Activated T-helper 17 cell treated with anti-CD3 and anti-CD28 coated beads, Interleukin-2, amount 50 U/mL, for 72 hours (primary cell): ENCODE measurements at regions not wholly inside any gene's neighbourhood (a gene's known extent, or its start where the extent isn't known, plus 50 kb on each side); places are given as distances from the start of the nearest gene placed in this dataset.

Experiments used
- ATAC-seq: fragments of 150-1000 bp; cut with Tn5 transposase; replicated peaks from 2 replicates; pipeline ENCODE4 v1.10.0; 2021; ENCODE audit warnings: mild to moderate bottlenecking, moderate library complexity
- H3K27ac Mint-ChIP-seq: one replicate; pipeline ENCODE4 v1.8.0; 2022; ENCODE audit warnings: mixed read lengths
- H3K27me3 Mint-ChIP-seq: one replicate; pipeline ENCODE4 v1.8.0; 2022; ENCODE audit warnings: mixed read lengths
- H3K36me3 Mint-ChIP-seq: one replicate; pipeline ENCODE4 v1.8.0; 2022; ENCODE audit warnings: low read depth, mild to moderate bottlenecking, mixed read lengths
- H3K4me1 Mint-ChIP-seq: one replicate; pipeline ENCODE4 v1.8.0; 2022; ENCODE audit warnings: mixed read lengths
- H3K4me3 Mint-ChIP-seq: one replicate; pipeline ENCODE4 v1.8.0; 2022; ENCODE audit warnings: mild to moderate bottlenecking, mixed read lengths
- H3K9me3 Mint-ChIP-seq: one replicate; pipeline ENCODE4 v1.8.0; 2022; ENCODE audit warnings: mixed read lengths

- Mint-ChIP-seq H3K9me3 (no peaks in the 10 kb centered on the region), H3K27ac (no peak overlapping the region), H3K27me3 (no peaks in the 10 kb centered on the region), H3K4me3 (no peak overlapping the region), H3K36me3 (no peaks in the 10 kb centered on the region), H3K4me1 (no peaks in the 10 kb centered on the region)
- ATAC-seq: no peak
These were observed 1056.8 kb downstream of the MAT2B start for GRCh38 chr5:164561933-164562872.

- H3K27ac Mint-ChIP-seq: no peak overlapping the region
- no peaks in the 10 kb centered on the region for H3K27me3 Mint-ChIP-seq
- no peaks in the 10 kb centered on the region for H3K36me3 Mint-ChIP-seq
- no peak overlapping the region for H3K4me3 Mint-ChIP-seq
- no peaks in the 10 kb centered on the region for H3K4me1 Mint-ChIP-seq
- ATAC-seq: no peak
- no peaks in the 10 kb centered on the region for H3K9me3 Mint-ChIP-seq
These were observed 1058.0 kb downstream of the MAT2B start for GRCh38 chr5:164563370-164563769.

DNA sequence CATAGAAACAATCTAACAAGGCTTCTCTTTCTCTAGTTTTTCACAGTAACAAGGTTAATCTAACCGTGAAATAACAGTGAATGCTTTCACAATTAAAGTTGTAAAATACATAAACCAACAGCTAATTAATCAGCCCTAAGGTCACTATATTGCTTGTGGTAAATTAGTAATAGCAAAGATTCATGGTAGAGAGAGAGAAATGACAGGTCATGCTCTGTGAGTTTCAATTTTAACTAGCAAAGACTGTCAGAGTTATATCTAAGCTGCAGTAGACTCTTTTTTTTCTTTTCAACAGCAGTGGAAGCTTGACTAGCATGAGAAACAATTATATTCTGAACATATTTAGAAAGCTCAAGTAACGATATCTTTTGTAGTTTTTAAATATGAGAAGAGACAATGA, 1068.0 kb downstream of the MAT2B start:
- Mint-ChIP-seq H3K36me3 (no peaks in the 10 kb centered on the region), H3K27me3 (no peaks in the 10 kb centered on the region), H3K4me3 (no peak overlapping the region), H3K9me3 (peaks cover 8% of the 10 kb centered on the region), H3K4me1 (no peaks in the 10 kb centered on the region), H3K27ac (no peak overlapping the region)
- no peak for ATAC-seq

DNA sequence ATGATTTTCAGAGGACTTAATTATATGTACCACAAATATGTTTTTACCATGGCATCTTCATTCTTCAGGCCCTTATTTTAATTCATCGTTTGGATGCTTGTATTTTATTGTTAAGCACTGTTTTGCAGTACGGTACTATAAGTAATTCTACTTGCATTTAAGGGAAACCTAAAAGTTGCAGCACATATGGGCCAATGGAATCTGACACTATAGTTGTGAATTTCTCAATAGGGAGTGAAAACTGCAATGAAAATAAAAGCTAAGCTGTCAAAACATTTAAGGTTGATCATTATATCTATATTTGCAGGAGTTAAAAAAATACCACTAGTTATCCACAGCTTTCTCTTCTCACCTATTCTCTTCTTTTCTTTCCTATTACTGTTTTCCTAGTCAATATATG, 1071.8 kb downstream of the MAT2B start:
- no peak for ATAC-seq
- Mint-ChIP-seq H3K36me3 (no peaks in the 10 kb centered on the region), H3K9me3 (no peaks in the 10 kb centered on the region), H3K27ac (no peak overlapping the region), H3K27me3 (no peaks in the 10 kb centered on the region), H3K4me1 (no peaks in the 10 kb centered on the region), H3K4me3 (no peak overlapping the region)

DNA sequence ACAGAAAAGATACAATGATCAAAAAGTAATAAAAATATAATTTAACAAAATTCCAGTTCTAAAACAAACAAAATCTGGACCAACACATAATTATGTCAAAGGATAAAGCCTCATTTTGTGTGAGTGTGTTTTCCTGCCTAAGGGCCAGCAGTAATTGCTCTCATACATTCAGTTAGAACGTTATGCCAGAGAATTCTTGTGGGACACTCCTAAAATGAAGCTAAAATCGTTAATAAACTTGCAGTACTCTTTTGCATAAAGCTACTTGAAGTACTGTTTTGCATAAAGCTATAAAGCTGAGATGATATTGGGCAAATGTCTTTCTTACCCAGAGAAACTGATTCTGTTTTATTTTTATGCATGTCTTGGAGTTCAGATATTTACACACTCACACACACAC, 1072.3 kb downstream of the MAT2B start:
- Mint-ChIP-seq H3K36me3 (no peaks in the 10 kb centered on the region), H3K27ac (no peak overlapping the region), H3K27me3 (no peaks in the 10 kb centered on the region), H3K4me3 (no peak overlapping the region), H3K4me1 (no peaks in the 10 kb centered on the region), H3K9me3 (no peaks in the 10 kb centered on the region)
- no peak for ATAC-seq

- ATAC-seq: no peak
- Mint-ChIP-seq H3K36me3 (no peaks in the 10 kb centered on the region), H3K4me3 (no peak overlapping the region), H3K9me3 (no peaks in the 10 kb centered on the region), H3K27ac (no peak overlapping the region), H3K4me1 (no peaks in the 10 kb centered on the region), H3K27me3 (no peaks in the 10 kb centered on the region)
These were observed 1073.0 kb downstream of the MAT2B start for GRCh38 chr5:164578401-164578800.

DNA sequence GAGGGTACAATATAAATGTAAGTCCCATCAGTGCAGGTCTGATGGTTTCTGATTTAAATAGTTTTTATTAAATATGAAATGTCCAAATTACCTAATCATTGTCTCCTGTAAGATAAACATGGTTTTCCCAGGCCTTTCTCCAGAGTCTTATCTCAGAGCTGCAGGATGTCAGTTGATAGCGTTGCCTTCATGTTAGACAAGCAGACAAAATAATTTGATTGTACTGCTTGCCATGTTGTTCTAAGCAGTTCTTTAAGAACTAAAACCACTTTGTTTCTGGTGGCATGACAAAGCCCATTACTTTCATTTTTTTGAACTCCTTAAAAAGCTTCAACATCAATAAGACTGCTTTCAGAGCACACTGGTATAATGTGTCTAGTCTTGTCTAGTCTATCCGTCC, 1073.5 kb downstream of the MAT2B start:
- Mint-ChIP-seq H3K27me3 (no peaks in the 10 kb centered on the region), H3K9me3 (no peaks in the 10 kb centered on the region), H3K4me1 (no peaks in the 10 kb centered on the region), H3K36me3 (no peaks in the 10 kb centered on the region), H3K4me3 (no peak overlapping the region), H3K27ac (no peak overlapping the region)
- no peak for ATAC-seq

DNA sequence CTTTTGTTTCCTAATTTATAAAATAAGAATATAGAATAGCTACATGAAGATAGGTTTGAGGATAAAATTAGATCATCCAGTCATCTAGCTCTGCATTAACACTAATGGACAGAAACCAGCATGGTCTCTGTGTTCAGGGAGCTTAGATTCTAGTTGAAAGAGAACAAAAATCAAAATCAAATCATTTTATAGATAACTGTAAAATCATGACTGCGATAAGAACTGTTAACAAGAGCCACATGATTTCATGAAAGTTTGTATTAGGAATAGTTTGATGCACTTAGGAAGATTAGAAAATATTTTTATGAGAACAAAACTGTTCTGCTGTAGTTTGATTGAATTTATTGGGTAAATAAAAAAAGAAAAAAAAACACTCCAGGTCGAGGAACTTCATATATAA, 1074.7 kb downstream of the MAT2B start:
- Mint-ChIP-seq H3K4me3 (no peak overlapping the region), H3K4me1 (no peaks in the 10 kb centered on the region), H3K27ac (no peak overlapping the region), H3K27me3 (no peaks in the 10 kb centered on the region), H3K9me3 (no peaks in the 10 kb centered on the region), H3K36me3 (no peaks in the 10 kb centered on the region)
- no peak for ATAC-seq

DNA sequence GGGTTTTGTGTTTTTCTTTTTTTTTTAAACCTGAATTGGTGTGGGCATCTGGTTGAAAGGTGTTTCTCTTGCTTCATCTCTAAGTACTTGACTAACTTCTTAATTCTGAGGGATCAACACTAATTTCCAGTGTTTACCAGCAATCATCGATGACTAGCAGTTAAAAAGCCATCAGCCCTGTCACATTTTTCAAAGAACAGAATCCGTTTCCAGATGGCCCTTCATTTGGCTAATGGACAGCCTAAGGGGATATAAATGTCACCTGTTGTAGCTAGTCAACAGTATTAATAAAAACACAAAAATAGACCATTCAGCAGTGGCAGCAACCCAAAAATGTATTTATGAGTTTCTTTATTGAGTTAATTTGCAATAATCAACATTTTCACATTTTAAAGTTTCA, 1076.5 kb downstream of the MAT2B start:
- no peaks in the 10 kb centered on the region for H3K9me3 Mint-ChIP-seq
- no peak for ATAC-seq
- no peaks in the 10 kb centered on the region for H3K27me3 Mint-ChIP-seq
- no peaks in the 10 kb centered on the region for H3K4me1 Mint-ChIP-seq
- no peaks in the 10 kb centered on the region for H3K36me3 Mint-ChIP-seq
- H3K4me3 Mint-ChIP-seq: no peak overlapping the region
- H3K27ac Mint-ChIP-seq: no peak overlapping the region

- no peak for ATAC-seq
- H3K4me1 Mint-ChIP-seq: no peaks in the 10 kb centered on the region
- no peaks in the 10 kb centered on the region for H3K36me3 Mint-ChIP-seq
- H3K27ac Mint-ChIP-seq: no peak overlapping the region
- H3K27me3 Mint-ChIP-seq: no peaks in the 10 kb centered on the region
- no peaks in the 10 kb centered on the region for H3K9me3 Mint-ChIP-seq
- H3K4me3 Mint-ChIP-seq: no peak overlapping the region
These were observed 1088.6 kb downstream of the MAT2B start for GRCh38 chr5:164593982-164594381.

- Mint-ChIP-seq H3K9me3 (peaks cover 5% of the 10 kb centered on the region), H3K4me1 (no peaks in the 10 kb centered on the region), H3K4me3 (no peak overlapping the region), H3K27ac (no peak overlapping the region), H3K27me3 (no peaks in the 10 kb centered on the region), H3K36me3 (no peaks in the 10 kb centered on the region)
- no peak for ATAC-seq
These were observed 1092.0 kb downstream of the MAT2B start for GRCh38 chr5:164597293-164597900.

DNA sequence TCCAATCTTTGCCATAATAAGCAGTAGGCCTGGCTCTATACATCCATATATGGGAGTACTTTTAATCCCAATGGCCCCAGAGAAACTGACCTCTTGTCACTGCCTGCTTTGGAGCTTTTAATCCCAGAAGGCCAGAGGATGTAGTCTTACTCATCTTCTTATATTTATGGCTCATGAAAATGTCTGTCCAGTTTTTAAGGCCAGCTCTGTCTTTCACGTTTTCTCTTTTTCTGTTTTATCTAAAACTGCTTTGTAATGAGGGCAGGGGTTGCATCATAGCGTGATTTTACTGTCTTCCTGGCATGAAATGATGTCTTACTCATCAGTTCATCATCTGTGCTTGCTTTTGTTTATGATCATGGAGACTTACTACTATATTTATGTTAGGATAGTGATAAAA, 1094.9 kb downstream of the MAT2B start:
- no peak overlapping the region for H3K27ac Mint-ChIP-seq
- H3K36me3 Mint-ChIP-seq: no peaks in the 10 kb centered on the region
- H3K4me1 Mint-ChIP-seq: no peaks in the 10 kb centered on the region
- peaks cover 5% of the 10 kb centered on the region for H3K9me3 Mint-ChIP-seq
- H3K27me3 Mint-ChIP-seq: no peaks in the 10 kb centered on the region
- no peak for ATAC-seq
- no peak overlapping the region for H3K4me3 Mint-ChIP-seq

GRCh38 chr5:164600929-164601535, 1095.6 kb downstream of the MAT2B start:
- no peaks in the 10 kb centered on the region for H3K4me1 Mint-ChIP-seq
- peaks cover 9% of the 10 kb centered on the region for H3K9me3 Mint-ChIP-seq
- no peak overlapping the region for H3K27ac Mint-ChIP-seq
- H3K4me3 Mint-ChIP-seq: no peak overlapping the region
- ATAC-seq: no peak
- no peaks in the 10 kb centered on the region for H3K27me3 Mint-ChIP-seq
- no peaks in the 10 kb centered on the region for H3K36me3 Mint-ChIP-seq

GRCh38 chr5:164608507-164608906, 1103.1 kb downstream of the MAT2B start:
- Mint-ChIP-seq H3K9me3 (peaks cover 6% of the 10 kb centered on the region), H3K4me3 (no peak overlapping the region), H3K27me3 (no peaks in the 10 kb centered on the region), H3K4me1 (no peaks in the 10 kb centered on the region), H3K27ac (no peak overlapping the region), H3K36me3 (no peaks in the 10 kb centered on the region)
- no peak for ATAC-seq

- H3K27me3 Mint-ChIP-seq: no peaks in the 10 kb centered on the region
- H3K27ac Mint-ChIP-seq: no peak overlapping the region
- H3K9me3 Mint-ChIP-seq: peaks cover 9% of the 10 kb centered on the region
These were observed 1105.0 kb downstream of the MAT2B start for GRCh38 chr5:164610374-164610773.

More at GRCh38 chr5:164610374-164610773, 1105.0 kb downstream of the MAT2B start:
- H3K4me3 Mint-ChIP-seq: no peak overlapping the region
- ATAC-seq: no peak
- no peaks in the 10 kb centered on the region for H3K4me1 Mint-ChIP-seq
- no peaks in the 10 kb centered on the region for H3K36me3 Mint-ChIP-seq
